ENCODE measurements at regions not wholly inside any gene's neighbourhood (a gene's known extent, or its start where the extent isn't known, plus 50 kb on each side); places are given as distances from the start of the nearest gene placed in this dataset.

DNA sequence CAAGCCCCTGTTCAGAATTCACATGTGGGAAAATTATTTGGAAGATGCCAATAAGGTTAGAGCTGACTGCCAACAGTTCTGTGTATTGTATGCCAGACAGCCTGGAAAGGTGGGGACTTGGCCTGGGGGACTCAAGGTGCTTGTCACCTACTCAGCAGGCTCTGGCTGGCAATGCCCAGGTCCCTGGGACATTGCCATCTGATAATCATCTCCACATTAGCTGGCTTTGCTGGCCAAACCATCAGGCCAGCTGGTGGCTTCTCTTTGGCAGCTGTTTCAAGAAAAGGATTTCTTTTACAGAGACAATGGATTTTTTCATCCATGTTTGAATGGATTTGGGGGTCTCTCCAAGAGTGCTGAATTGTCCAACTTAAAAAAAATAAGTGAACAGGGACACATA, 165.2 kb downstream of the BRMS1L start:
- in situ Hi-C loops (cut with MboI; ENCODE audit: low sequenced_read_pairs) = no loop called here

DNA sequence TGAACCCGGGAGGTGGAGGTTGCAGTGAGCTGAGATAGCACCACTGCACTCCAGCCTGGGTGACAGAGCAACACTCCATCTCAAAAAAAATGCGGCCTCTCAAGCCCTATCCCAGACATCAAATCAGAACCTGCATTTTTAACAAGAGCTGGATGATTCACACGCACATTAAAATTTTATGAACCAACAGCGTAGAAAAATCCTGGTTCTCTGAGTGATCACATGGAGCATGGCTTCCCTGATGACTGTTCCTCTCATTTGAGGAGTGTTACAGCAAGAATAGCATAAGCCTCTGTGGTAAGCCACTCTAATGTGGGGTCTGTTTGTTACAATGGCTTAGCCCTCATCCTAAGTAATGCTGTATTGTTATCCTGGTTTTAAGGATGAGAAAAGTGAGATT, 163.6 kb downstream of the BRMS1L start:
- in situ Hi-C loops (cut with MboI; ENCODE audit: low sequenced_read_pairs) = no loop called here

DNA sequence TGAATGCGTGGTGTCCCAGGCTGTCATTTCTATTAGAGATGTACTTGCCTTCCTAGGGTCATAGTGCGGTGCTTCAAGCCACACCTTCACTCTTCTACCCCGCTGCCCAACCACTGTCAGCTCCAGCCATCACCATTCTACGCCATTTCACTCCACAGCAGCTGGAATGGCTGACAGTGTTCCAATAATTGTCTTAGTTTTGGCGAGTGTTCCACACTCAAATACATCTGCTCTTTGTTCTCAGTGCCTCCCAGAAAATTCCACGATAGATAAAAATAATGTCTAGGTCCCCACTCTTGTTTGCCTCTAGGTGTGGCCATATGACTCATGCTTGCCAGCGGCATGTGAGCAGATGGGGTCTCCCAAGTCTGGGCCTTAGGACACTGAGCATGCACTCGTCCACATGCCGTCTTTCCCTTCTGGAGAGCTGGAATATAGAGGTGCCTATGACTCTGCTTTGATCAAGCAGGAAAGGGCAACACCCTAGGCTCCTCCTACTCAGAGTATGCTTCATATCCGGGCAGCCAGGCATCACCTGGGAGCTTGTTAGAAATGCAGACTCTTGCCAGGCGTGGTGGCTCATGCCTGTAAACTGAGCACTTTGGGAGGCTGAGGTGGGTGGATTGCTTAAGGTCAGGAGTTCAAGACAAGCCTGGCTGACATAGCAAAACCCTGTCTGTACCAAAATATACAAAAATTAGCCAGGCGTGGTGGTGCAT, 163.0 kb downstream of the BRMS1L start:
- in situ Hi-C loops (cut with MboI; ENCODE audit: low sequenced_read_pairs) = no loop called here

DNA sequence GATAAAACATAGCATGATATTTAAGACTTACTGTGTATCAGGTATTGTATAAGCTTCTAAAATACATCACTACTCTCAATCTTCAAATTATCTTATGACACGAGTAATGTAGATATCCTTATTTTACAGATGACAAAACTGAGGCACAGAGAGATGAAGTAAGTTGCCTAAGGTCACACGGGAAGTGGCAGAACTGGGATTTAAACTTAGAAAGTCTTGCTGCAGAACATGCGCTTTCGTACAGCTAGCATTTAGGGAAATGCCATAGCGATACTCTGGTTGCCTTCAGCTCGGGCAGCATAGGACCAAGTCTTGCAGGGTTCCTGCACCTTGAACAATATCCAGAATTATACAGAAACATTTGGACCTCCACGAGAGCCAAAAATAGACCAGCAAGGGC, 162.4 kb downstream of the BRMS1L start:
- in situ Hi-C loops (cut with MboI; ENCODE audit: low sequenced_read_pairs) = no loop called here

DNA sequence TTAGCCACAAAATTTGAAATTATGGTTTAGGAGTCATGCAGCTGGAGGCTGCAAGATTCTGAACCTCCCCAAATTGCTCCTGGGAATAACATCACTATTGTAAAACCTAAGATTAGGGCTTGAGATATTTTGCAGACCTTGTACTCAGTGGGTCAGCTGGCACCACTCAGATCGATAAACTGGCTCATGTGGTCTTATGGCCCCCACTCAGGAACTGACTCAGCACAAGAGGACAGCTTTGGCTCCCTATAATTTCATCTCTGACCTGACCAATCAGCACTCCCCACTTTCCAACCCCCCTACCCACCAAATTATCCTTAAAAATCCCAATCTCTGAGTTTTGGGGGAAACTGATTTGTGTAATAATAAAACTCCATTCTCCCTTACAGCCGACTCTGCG, 161.6 kb downstream of the BRMS1L start:
- in situ Hi-C loops (cut with MboI; ENCODE audit: low sequenced_read_pairs) = no loop called here

DNA sequence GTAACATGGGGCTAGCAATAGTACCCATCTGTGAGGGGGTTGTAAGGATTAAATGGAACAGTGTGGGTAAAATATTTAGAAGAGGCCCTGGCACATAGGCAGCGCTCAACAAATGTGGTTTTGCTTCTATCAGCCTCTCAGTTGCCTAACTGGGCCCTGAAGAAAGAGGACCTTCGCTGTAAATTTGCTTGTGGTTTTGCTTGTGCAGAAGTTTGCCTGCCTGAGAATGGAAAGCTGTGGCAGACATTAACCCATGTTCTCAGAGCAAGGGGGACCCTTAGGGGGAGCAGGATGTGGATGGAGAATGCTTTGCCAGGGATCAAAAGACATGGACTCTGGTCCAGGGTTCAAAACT, 160.1 kb downstream of the BRMS1L start:
- in situ Hi-C loops (cut with MboI; ENCODE audit: low sequenced_read_pairs) = no loop called here

DNA sequence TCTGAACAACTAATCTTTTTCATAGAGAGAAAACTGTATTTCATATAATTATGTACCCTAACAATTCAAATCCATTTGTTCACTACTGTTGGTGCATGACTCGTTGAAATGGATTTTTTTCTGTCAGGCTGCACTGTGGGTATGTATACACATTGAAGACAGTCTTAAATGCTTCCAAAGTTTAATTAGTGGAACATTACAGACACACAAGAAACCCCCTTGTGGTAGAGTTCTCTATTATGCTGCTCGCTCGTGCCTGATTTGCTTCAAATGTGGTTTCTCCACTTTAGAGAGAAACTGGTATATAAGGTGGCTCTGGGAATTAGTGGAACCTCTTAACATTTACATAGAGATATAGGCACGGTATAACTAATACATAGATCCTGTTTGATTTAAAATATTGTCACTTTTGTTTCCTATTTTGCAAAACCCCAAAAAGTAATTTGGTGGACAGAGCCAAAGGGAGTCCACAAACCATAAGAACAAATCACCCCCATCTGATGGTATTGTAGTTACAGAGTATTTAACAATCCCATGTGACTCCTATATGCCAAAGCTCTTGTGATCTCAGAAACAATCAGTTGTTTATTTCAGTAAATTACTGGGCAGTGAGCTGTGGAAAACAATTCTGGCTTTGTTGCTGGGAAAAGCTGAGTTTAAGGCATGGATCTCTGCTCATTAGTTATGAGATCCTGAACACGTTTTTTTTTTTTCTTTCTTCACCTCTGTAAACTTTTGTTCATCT, 159.5 kb downstream of the BRMS1L start:
- in situ Hi-C loops (cut with MboI; ENCODE audit: low sequenced_read_pairs) = no loop called here

DNA sequence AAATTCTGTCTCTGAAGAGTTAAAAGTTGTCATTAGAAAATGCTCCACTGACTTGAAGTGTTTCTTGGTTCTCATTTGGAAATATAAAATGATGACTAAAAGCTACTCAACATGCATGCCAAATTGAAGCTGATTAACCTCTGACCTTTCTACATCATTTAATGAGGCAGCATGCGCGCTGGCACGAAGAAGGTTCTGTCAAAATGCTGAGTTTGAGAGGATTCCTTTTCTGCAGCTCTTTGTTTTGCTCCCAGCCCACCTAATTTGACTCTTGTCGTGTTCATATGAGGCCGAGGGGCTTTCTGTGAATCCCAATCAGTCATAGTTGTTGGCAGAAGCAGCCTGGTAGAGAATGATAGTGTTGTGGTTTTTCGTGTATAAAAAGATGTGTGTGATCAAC, 153.4 kb downstream of the BRMS1L start:
- in situ Hi-C loops (cut with MboI; ENCODE audit: low sequenced_read_pairs) = no loop called here

DNA sequence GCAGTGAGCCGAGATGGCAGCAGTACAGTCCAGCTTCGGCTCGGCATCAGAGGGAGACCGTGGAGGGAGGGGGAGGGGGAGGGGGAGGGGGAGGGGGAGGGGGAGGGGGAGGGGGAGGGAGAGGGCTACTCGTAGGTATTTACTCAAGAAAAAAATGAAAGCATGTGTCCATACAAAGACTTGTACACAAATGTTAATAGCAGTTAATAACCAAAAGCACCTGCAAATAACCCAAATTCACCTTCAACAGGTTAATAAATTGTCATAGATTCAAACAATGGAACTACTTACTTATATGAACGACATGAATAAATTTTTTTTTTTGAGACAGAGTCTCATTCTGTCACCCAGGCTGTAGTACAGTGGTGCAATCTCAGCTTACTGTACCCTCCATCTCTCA, 152.4 kb downstream of the BRMS1L start:
- in situ Hi-C loops (cut with MboI; ENCODE audit: low sequenced_read_pairs) = no loop called here

DNA sequence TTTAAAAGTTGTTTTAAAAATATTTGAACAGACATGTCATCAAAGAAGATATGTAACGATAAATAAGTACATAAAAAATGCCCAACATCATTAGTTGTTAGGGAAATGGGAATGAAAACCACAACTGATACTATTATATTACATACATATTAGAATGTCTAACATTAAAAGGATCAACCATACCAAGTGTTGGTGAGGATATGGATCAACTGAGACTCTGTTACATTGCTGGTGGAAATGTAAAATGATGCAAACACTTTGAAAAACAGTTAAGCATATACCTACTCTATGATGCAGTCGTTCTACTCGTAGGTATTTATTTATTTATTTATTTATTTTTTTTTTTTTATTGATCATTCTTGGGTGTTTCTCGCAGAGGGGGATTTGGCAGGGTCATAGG, 149.7 kb downstream of the BRMS1L start:
- in situ Hi-C loops (cut with MboI; ENCODE audit: low sequenced_read_pairs) = no loop called here

DNA sequence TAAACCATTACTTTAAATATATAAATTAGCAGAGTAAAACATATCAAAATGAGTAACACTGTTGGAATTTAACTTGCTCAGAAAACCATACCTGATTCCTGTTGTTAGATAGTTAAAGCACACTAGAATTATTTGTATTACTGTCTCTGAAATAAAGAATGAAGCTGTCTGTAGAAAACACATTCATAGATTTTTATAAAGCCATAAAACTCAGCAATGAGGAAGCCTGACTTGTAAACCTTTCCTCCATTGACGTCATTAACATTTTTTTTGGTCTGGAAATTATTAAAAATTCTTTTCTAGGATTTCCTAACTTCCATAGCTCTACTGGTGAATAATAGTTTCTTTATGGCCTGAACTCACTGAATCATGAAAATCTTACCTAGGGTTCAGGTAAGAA, 147.6 kb downstream of the BRMS1L start:
- in situ Hi-C loops (cut with MboI; ENCODE audit: low sequenced_read_pairs) = no loop called here

DNA sequence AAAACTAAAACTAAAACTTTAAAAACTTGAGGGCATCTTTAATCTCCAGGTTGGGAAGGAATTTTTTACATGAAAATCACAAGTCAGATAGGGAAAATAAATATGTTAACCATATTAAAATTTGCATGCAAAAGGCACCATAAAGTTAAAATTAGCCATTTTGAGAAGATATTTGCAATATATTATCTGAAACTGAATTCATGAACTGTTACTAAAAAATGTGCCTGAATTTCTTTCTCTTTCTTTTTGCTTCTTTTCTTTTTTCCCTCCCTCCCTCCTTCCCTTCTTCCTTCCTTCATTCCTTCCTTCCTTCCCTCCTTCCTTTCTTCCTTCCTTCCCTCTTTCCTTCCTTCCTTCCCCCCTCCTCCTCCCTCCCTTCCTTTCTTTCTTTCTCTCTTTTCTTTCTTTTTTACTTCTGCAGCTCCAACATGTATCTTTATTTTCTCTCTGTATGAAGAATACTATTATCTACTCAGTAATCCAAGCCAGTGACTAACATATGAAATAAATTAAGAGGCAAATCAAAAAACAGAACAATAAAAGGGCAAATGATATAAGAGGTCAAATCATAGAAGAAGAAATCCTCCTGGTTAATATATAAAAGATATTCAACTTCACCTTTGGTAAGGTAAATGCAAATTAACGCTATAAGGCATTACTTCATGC, 146.0 kb downstream of the BRMS1L start:
- in situ Hi-C loops (cut with MboI; ENCODE audit: low sequenced_read_pairs) = no loop called here

DNA sequence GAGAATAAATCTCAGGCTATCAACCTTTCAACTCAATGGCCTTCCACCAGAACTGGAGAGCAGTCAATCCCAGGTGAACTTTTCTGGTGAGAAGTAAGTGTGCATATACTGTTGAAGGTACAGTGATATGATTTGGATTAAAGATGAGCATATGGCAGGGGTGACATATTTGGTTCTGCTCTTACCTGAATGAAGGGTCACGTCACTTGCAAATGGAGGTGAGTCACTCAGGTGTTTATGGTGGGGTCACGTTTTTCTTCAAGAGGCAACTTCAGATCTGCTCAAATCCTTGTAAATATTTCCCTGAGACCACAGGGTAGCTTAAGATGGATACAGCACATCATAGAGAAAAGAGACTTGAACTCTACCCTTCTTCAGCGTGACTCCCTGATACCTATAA, 143.2 kb downstream of the BRMS1L start:
- in situ Hi-C loops (cut with MboI; ENCODE audit: low sequenced_read_pairs) = no loop called here

DNA sequence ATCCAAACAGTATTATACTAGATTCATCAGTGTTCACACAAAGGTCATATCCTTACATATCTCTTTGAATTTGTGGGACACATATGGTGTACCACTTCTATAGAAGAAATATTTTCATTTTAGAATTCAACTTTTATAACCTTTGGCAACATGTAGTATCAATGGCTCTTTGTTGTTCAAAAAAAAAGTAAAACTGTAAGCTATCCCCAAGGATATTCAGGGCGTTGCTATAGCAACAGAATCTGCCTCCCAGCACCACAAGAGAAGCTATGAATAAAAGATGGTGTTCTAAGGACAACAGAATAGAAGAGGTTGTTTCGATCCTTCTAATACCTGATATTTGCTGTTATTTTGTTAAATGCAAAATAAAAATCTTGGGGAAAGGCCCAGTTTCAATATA, 139.3 kb downstream of the BRMS1L start:
- in situ Hi-C loops (cut with MboI; ENCODE audit: low sequenced_read_pairs) = no loop called here

DNA sequence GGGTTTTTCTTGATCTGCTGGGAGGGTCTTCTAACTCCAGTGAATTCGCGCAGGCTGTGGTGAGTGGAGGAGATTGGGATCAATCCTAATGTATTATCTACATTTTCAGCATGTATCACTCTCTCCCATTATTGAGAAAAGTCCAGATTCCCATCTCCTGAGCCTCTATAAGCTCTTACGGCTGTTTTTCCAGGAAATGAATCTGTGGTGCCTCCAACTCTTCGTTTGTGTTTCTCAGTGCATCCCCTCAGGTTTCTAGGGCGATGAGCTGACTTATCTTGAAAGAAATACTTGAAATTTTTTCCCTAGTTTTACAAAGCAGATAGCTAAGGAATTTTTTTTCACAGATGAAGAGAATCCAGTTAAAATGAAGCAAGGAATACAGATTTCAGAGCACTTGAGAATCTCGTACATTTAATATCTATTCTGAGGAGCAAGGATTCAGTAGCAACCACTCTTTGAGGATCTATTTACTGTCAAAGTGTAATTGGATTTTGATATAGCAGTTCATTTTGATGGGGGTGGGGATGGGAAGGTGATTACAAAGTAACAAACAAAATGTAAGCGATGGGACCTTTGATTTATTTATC, 138.7 kb downstream of the BRMS1L start:
- in situ Hi-C loops (cut with MboI; ENCODE audit: low sequenced_read_pairs) = no loop called here

DNA sequence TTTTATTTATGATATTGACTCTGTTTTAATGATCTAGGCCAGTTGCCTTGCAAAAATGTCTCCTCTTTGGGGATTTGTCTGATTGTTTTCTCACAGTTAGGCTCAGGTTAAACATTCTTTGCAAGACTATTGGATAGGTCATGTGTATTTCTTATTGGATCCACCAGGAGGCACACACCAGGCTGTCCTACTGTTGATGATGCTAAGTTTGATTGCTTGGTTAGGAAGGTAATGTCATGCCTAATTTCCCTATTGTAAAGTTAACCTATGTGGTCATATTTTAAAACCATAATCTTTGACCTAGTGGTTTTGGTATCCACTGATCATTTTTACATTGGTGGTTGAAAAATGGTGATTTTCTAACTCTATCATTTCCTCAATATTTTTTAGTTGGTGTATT, 137.1 kb downstream of the BRMS1L start:
- in situ Hi-C loops (cut with MboI; ENCODE audit: low sequenced_read_pairs) = no loop called here

DNA sequence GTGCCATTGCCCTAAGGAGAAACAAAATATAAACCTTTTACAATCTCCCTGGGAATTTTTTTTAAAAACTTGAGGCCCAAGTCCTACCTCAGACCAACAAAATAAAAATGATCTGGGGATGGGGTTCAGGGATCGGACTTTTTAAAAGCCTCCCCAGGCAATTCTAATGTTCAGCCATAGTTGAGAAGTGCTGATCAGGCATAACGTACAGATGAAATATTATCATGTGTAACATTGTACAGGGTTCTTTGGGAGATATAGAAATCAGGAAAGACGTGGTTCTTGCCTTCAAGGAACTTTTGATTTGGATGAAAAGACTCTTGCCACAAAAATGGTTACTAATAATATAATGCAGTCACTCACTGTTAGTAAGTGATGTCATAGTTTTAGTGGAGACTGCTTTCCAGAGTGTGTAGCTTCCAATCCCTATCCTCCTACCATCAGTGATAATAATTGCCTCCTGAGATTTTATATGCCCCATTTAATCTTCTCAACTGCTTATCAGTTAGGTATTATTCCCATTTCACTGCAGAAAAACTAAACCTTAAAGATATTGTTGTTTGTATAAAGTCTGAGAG, 135.6 kb downstream of the BRMS1L start:
- in situ Hi-C loops (cut with MboI; ENCODE audit: low sequenced_read_pairs) = no loop called here

DNA sequence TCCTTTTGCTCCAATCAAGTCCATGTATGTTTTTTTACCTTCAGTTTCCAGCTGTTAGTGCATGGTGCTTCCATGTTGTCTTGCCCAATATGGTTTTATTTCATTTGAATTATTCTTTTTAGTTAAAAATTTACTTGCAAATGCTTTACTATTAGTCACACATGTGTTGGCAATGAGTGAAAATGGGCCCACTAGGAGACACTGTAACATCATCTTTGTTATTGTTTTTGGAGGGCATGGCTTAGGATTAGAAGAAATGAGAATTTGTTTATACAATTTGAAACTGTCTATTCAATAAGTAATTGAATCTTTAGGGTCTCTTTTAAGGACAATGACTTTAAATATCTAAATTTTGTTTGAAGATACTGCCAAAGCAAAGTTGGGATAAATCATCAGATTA, 133.7 kb downstream of the BRMS1L start:
- in situ Hi-C loops (cut with MboI; ENCODE audit: low sequenced_read_pairs) = no loop called here

DNA sequence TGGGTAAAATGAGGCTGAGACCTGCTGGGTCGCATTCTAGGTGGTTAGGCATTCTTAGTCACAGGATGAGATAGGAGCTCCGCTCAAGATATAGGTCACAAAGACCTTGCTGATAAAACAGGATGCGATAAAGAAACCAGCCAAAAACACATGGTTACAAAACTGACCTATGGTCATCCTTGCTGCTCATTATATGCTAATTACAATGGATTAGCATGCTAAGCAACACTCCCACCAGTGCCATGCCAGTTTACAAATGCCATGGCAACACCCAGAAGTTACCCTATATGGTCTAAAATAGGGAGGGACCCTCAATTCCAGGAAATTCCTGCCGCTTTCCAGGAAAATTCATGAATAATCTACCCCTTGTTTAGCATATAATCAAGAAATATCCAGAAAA, 132.4 kb downstream of the BRMS1L start:
- in situ Hi-C loops (cut with MboI; ENCODE audit: low sequenced_read_pairs) = no loop called here

DNA sequence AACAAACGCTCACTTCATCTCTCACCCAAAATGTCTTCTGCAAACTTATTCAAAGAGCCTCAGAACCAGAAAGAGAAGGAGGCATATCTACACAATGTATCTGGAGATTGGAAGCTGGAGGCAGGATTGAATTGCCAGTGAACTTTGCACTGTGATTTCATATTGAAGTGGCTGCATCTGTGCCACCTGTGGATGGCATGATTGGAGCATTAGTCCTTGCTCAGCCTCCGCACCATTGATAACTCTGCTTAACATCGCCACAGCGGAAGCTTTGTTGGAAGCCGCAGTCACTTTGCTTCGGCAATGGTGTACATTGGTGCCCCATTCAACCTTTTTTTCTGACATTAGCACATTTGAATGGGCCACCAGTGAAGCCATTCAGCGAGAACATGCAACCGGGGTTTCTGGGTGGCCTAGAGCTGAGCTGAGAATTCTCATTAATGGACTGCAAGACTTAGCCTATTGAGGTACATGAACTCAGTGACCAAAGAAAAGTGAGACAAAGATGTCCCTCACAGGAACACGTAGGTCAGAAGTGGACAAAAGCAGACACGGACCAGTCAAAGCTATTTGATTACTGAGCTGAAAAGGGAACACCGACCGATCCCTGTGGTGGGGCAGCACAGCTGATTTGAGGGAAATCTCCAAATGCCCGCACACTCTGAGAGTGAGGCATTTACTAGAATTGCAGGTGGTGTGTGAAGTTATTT, 130.4 kb downstream of the BRMS1L start:
- in situ Hi-C loops (cut with MboI; ENCODE audit: low sequenced_read_pairs) = no loop called here

DNA sequence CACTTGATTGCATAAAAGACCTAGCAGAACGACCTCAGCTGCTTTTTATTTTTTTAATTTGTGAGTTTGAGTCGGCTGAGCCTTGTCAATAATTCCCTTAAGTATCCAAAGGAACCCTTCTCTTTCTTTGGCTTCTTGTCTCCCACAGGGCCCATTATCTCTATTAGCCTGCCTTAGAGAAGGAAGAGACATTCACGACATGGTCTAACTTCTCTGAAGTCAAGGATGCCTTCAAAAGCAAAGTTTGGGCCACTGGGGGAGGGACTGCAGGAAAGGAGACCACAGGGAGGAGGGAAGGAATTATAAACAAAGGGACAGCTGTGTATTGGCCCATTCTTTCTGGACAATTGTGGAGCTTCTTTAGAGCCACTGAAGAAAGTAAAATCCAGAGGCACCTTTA, 126.4 kb downstream of the BRMS1L start:
- in situ Hi-C loops (cut with MboI; ENCODE audit: low sequenced_read_pairs) = no loop called here
